Cardiac muscle cell (in vitro differentiated cells and primary cell): ENCODE measurements at regions not wholly inside any gene's neighbourhood (a gene's known extent, or its start where the extent isn't known, plus 50 kb on each side); places are given as distances from the start of the nearest gene placed in this dataset.
A peak's percentile ranks its signal among the peaks of the same experiment; 100 is the strongest.

Experiments
- DNase-seq, 2 donors: peaks; one replicate each; pipeline versions ENCODE4 v3.0.0 to v3.0.0-alpha.2; 2010 to 2017; ENCODE audit warnings: low read depth in 1 of 2, low spot score in 1 of 2
- H3K27ac ChIP-seq: fragments of 200-600 bp; sonication (generic); 2 replicates; pipeline ENCODE4 v1.5.1; 2016
- H3K27me3 ChIP-seq: fragments of 200-600 bp; sonication (generic); 2 replicates; pipeline ENCODE4 v1.6.0; 2016; ENCODE audit warnings: control low read depth
- H3K36me3 ChIP-seq: fragments of 200-600 bp; sonication (generic); 2 replicates; pipeline ENCODE4 v1.5.1; 2016; ENCODE audit warnings: control low read depth
- H3K4me1 ChIP-seq: fragments of 200-600 bp; sonication (generic); 2 replicates; pipeline ENCODE4 v1.8.1; 2017; ENCODE audit warnings: low read depth, mild to moderate bottlenecking, mixed run types
- H3K4me3 ChIP-seq: fragments of 200-600 bp; sonication (generic); 2 replicates; pipeline ENCODE4 v1.5.1; 2016; ENCODE audit warnings: mild to moderate bottlenecking
- H3K9me3 ChIP-seq: fragments of 200-600 bp; sonication (generic); 2 replicates; pipeline ENCODE4 v1.5.1; 2017; ENCODE audit warnings: low read depth, mild to moderate bottlenecking, control low read depth
- TF ChIP-seq, protein P1 (sequence below): IDR thresholded peaks from 2 replicates; pipeline ENCODE4 v1.5.1; 2012; ENCODE audit warnings: low read depth, mild to moderate bottlenecking, low read length

DNA sequence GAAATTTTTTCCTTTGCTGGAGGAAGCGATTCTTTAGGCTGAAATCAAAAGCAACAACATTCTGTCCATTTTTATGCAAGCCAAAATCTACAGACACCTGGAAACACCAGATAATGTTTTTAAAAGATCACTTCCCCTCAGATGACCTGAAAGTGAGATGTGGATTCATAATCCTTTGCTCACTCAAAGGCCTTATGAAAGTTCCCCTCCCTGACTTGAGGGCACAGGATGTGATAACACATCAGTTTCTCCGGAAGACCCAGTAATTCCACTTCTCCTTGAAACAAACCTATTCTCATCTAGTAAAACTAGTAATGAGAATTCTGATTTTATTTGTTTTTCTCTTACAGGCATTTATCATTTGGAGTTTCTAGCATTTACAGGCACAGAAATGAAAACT is 218.3 kb upstream of the RND3 start:
- H3K9me3 ChIP-seq: no peaks in the 10 kb centered on the region
- TF ChIP-seq, protein P1, sequence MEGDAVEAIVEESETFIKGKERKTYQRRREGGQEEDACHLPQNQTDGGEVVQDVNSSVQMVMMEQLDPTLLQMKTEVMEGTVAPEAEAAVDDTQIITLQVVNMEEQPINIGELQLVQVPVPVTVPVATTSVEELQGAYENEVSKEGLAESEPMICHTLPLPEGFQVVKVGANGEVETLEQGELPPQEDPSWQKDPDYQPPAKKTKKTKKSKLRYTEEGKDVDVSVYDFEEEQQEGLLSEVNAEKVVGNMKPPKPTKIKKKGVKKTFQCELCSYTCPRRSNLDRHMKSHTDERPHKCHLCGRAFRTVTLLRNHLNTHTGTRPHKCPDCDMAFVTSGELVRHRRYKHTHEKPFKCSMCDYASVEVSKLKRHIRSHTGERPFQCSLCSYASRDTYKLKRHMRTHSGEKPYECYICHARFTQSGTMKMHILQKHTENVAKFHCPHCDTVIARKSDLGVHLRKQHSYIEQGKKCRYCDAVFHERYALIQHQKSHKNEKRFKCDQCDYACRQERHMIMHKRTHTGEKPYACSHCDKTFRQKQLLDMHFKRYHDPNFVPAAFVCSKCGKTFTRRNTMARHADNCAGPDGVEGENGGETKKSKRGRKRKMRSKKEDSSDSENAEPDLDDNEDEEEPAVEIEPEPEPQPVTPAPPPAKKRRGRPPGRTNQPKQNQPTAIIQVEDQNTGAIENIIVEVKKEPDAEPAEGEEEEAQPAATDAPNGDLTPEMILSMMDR: no peak
- no peak overlapping the region for H3K4me3 ChIP-seq
- no peak overlapping the region for H3K27ac ChIP-seq
- H3K36me3 ChIP-seq: no peaks in the 10 kb centered on the region
- no peak for DNase-seq
- no peaks in the 10 kb centered on the region for H3K27me3 ChIP-seq
- H3K4me1 ChIP-seq: no peaks in the 10 kb centered on the region

DNA sequence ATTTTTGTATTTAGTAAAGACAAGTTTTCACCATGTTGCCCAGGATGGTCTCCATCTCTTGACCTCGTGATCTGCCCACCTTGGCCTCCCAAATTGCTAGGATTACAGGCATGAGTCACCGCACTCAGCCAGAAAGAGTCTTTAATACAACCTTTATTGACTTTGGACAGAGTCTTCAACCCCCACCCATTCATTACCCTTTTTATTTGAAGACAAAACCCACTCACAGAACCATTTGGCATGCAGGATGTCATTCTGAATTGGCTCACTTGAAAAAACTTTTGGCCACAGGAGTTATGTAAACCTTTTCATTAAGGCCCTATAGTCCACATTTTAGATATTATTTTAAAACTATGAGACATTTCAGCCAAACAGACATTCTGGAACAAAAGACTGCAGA is 217.9 kb upstream of the RND3 start:
- TF ChIP-seq, protein P1: no peak
- no peaks in the 10 kb centered on the region for H3K9me3 ChIP-seq
- no peaks in the 10 kb centered on the region for H3K4me1 ChIP-seq
- no peaks in the 10 kb centered on the region for H3K27me3 ChIP-seq
- no peak overlapping the region for H3K4me3 ChIP-seq
- DNase-seq: peak in 1 of 2 donors; percentile 27
- no peaks in the 10 kb centered on the region for H3K36me3 ChIP-seq
- H3K27ac ChIP-seq: no peak overlapping the region

DNA sequence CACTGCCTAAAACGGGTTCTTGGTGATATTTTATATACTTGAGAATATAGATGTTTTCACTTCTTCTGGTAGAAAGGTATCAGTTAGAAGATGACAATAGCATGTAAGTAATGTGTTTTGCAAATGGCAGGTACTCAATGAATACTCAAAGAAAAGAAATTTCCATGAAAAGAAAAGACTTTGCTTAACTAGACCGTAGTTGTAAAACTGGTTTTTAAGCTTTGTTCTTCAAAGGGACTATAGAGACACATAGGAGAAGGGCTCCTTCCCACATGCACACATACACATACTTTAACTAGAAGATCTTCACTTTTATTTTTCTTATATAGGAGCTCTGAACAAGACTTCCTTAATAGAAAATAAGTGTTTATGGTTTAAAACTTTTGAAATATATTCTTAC is 215.3 kb upstream of the RND3 start:
- H3K27me3 ChIP-seq: no peaks in the 10 kb centered on the region
- TF ChIP-seq, protein P1: no peak
- no peak overlapping the region for H3K27ac ChIP-seq
- no peak overlapping the region for H3K4me3 ChIP-seq
- H3K9me3 ChIP-seq: no peaks in the 10 kb centered on the region
- H3K4me1 ChIP-seq: no peaks in the 10 kb centered on the region
- H3K36me3 ChIP-seq: no peaks in the 10 kb centered on the region
- DNase-seq: no peak

DNA sequence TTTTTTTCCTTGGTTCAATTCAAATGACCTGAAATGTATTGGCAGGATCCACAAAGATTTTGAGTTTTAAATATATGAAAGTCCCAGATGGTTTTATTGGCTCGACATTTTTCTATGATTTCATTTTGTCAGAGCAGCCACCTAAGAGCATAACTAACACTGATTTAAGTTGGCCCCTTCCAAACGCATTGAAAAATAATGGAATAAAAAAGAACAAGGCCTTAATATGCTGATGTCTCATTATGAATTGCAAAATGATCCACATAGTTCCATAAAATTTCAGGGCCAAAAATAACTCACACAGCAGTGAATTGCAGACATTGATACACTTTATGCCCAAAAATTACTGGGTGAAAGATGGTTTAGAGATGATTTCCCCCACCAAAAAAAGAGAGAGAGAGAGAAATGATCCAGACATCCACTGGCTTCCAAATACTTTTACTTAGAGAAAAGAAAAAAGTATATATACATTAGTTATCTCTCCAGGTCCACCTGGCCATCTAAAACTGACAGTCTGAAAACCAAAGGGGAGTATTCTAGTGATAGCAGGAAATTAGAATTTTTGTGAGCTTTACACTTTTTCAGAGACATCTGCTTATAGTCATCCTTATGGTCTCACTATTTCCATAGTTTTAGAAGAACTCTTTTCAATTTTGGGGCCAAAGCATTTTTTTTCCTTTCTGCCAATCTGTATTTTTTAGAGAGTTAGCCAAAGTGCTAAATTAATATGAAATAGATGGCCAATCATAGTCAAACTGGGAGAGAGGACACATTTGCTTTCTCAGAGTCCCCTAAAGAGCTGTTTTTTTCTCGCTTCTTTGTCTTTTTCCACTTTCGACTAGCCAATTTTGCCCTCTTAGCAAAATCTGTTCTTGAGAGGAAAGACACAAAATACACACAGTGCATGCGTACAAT is 213.5 kb upstream of the RND3 start:
- Histone ChIP-seq H3K9me3 (no peaks in the 10 kb centered on the region), H3K4me1 (no peaks in the 10 kb centered on the region), H3K27me3 (no peaks in the 10 kb centered on the region), H3K27ac (no peak overlapping the region), H3K4me3 (no peak overlapping the region), H3K36me3 (no peaks in the 10 kb centered on the region)
- TF ChIP-seq, protein P1: no peak
- DNase-seq: no peak

DNA sequence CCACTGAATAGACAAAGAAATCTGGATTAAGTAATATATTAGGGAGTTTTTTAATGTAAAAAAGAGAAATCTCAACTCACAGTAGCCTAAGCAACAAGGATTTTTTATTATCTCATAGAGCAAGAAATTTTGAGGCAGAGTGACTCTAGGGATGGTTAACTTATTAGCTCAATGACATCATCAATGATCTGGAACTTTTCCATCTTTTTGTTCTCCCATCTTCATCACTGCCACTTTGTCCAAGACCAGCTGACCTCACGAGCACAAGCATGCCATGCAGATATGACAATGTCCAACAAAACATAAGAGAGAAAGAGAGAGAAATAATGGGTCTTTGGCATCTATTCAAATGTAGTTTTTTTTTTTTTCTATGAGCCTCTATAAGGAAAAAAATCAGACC is 211.8 kb upstream of the RND3 start:
- no peak for DNase-seq
- Histone ChIP-seq H3K27me3 (no peaks in the 10 kb centered on the region), H3K27ac (no peak overlapping the region), H3K36me3 (no peaks in the 10 kb centered on the region), H3K9me3 (no peaks in the 10 kb centered on the region), H3K4me1 (no peaks in the 10 kb centered on the region), H3K4me3 (no peak overlapping the region)
- TF ChIP-seq, protein P1: no peak
